MM.1S (cell line): ENCODE measurements at regions not wholly inside any gene's neighbourhood (a gene's known extent, or its start where the extent isn't known, plus 50 kb on each side); places are given as distances from the start of the nearest gene placed in this dataset.

Source experiments
- EZH2 ChIP-seq: fragments of 300-600 bp; sonication (generic); optimal IDR thresholded peaks from 2 replicates; pipeline ENCODE3; 2017; ENCODE audit warnings: low read depth, mild to moderate bottlenecking, antibody characterized with exemption, low read length, mixed read lengths
- TF ChIP-seq, protein P1 (sequence below): fragments of 300-600 bp; sonication (generic); IDR thresholded peaks from 2 replicates; pipeline ENCODE4 v1.5.1; 2016; ENCODE audit warnings: antibody characterized with exemption, low read length, mixed read lengths

DNA sequence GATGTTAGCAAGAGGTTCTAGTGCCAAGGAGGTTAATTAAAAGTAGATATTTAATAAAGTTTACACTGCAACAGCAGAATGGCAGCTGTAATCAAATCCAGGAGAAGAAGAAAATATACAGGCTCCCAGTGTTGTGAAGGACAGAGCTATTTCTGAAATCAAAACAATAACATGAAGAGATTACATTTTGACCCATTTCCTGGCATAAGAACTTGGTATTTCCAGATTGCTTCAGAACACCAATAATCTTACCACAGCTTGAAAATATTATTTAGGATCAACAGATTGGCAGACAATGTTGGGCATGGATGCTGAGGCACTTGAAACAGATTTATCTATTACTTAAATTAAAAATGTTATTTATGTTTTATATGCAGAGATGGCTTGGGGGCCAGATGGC lies 692.5 kb downstream of the KCNA4 start:
- TF ChIP-seq, protein P1, sequence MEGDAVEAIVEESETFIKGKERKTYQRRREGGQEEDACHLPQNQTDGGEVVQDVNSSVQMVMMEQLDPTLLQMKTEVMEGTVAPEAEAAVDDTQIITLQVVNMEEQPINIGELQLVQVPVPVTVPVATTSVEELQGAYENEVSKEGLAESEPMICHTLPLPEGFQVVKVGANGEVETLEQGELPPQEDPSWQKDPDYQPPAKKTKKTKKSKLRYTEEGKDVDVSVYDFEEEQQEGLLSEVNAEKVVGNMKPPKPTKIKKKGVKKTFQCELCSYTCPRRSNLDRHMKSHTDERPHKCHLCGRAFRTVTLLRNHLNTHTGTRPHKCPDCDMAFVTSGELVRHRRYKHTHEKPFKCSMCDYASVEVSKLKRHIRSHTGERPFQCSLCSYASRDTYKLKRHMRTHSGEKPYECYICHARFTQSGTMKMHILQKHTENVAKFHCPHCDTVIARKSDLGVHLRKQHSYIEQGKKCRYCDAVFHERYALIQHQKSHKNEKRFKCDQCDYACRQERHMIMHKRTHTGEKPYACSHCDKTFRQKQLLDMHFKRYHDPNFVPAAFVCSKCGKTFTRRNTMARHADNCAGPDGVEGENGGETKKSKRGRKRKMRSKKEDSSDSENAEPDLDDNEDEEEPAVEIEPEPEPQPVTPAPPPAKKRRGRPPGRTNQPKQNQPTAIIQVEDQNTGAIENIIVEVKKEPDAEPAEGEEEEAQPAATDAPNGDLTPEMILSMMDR: no peak
- TF ChIP-seq EZH2: no peak
